ENCODE measurements at regions not wholly inside any gene's neighbourhood (a gene's known extent, or its start where the extent isn't known, plus 50 kb on each side); places are given as distances from the start of the nearest gene placed in this dataset.

DNA sequence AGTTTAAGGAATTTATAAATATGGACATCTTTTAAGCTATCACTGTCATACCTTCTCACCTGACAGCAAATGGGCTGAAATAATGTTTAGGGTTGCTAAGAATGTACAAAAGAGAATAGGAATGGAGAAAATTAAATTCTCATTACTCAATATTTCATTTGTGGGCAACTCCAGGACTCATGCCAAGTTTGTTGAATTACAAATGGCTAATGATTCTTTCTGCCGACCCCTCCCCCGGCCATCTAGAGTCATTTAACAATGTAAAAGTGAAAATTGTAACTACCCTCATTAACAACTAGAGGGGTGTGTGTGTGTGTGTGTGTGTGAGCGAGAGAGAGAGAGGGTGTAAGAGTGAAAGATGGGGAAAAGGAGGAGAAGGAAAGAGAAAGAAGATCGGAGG is 708.5 kb upstream of the FAM98A start (continued):
- TF ChIP-seq, protein P1, sequence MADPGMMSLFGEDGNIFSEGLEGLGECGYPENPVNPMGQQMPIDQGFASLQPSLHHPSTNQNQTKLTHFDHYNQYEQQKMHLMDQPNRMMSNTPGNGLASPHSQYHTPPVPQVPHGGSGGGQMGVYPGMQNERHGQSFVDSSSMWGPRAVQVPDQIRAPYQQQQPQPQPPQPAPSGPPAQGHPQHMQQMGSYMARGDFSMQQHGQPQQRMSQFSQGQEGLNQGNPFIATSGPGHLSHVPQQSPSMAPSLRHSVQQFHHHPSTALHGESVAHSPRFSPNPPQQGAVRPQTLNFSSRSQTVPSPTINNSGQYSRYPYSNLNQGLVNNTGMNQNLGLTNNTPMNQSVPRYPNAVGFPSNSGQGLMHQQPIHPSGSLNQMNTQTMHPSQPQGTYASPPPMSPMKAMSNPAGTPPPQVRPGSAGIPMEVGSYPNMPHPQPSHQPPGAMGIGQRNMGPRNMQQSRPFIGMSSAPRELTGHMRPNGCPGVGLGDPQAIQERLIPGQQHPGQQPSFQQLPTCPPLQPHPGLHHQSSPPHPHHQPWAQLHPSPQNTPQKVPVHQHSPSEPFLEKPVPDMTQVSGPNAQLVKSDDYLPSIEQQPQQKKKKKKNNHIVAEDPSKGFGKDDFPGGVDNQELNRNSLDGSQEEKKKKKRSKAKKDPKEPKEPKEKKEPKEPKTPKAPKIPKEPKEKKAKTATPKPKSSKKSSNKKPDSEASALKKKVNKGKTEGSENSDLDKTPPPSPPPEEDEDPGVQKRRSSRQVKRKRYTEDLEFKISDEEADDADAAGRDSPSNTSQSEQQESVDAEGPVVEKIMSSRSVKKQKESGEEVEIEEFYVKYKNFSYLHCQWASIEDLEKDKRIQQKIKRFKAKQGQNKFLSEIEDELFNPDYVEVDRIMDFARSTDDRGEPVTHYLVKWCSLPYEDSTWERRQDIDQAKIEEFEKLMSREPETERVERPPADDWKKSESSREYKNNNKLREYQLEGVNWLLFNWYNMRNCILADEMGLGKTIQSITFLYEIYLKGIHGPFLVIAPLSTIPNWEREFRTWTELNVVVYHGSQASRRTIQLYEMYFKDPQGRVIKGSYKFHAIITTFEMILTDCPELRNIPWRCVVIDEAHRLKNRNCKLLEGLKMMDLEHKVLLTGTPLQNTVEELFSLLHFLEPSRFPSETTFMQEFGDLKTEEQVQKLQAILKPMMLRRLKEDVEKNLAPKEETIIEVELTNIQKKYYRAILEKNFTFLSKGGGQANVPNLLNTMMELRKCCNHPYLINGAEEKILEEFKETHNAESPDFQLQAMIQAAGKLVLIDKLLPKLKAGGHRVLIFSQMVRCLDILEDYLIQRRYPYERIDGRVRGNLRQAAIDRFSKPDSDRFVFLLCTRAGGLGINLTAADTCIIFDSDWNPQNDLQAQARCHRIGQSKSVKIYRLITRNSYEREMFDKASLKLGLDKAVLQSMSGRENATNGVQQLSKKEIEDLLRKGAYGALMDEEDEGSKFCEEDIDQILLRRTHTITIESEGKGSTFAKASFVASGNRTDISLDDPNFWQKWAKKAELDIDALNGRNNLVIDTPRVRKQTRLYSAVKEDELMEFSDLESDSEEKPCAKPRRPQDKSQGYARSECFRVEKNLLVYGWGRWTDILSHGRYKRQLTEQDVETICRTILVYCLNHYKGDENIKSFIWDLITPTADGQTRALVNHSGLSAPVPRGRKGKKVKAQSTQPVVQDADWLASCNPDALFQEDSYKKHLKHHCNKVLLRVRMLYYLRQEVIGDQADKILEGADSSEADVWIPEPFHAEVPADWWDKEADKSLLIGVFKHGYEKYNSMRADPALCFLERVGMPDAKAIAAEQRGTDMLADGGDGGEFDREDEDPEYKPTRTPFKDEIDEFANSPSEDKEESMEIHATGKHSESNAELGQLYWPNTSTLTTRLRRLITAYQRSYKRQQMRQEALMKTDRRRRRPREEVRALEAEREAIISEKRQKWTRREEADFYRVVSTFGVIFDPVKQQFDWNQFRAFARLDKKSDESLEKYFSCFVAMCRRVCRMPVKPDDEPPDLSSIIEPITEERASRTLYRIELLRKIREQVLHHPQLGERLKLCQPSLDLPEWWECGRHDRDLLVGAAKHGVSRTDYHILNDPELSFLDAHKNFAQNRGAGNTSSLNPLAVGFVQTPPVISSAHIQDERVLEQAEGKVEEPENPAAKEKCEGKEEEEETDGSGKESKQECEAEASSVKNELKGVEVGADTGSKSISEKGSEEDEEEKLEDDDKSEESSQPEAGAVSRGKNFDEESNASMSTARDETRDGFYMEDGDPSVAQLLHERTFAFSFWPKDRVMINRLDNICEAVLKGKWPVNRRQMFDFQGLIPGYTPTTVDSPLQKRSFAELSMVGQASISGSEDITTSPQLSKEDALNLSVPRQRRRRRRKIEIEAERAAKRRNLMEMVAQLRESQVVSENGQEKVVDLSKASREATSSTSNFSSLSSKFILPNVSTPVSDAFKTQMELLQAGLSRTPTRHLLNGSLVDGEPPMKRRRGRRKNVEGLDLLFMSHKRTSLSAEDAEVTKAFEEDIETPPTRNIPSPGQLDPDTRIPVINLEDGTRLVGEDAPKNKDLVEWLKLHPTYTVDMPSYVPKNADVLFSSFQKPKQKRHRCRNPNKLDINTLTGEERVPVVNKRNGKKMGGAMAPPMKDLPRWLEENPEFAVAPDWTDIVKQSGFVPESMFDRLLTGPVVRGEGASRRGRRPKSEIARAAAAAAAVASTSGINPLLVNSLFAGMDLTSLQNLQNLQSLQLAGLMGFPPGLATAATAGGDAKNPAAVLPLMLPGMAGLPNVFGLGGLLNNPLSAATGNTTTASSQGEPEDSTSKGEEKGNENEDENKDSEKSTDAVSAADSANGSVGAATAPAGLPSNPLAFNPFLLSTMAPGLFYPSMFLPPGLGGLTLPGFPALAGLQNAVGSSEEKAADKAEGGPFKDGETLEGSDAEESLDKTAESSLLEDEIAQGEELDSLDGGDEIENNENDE (IDR thresholded peaks at IDR 0.05; ENCODE audit: insufficient replicate concordance, low read length): no peak
- TF ChIP-seq SUZ12 (IDR thresholded peaks at IDR 0.05; ENCODE audit: low read length): no peak
- TF ChIP-seq GTF2F1 (IDR thresholded peaks at IDR 0.05; ENCODE audit: borderline replicate concordance, low read depth, low read length): no peak

Data from H1 (cell line).